Keratinocyte (primary cell): ENCODE measurements at regions not wholly inside any gene's neighbourhood (a gene's known extent, or its start where the extent isn't known, plus 50 kb on each side); places are given as distances from the start of the nearest gene placed in this dataset.

ENCODE experiments used
- EZH2 ChIP-seq: IDR thresholded peaks from one replicate; pipeline ENCODE4 v1.6.1; 2012; ENCODE audit warnings: inconsistent platforms, mild to moderate bottlenecking, low read length, moderate library complexity
- TF ChIP-seq, protein P1 (sequence below), 3 experiments: IDR thresholded peaks in 1 of 3; conservative IDR thresholded peaks in 1 of 3; optimal IDR thresholded peaks in 1 of 3; 2 replicates in 2 of 3; 3 replicates in 1 of 3; pipeline versions ENCODE3 to v1.5.1; 2011; ENCODE audit warnings: low read length in 3 of 3, mild to moderate bottlenecking in 3 of 3, moderate library complexity in 2 of 3, control low read depth in 1 of 3, inconsistent platforms in 1 of 3; ENCODE audit not compliant: insufficient read depth in 2 of 3; ENCODE audit errors: extremely low read depth in 1 of 3

DNA sequence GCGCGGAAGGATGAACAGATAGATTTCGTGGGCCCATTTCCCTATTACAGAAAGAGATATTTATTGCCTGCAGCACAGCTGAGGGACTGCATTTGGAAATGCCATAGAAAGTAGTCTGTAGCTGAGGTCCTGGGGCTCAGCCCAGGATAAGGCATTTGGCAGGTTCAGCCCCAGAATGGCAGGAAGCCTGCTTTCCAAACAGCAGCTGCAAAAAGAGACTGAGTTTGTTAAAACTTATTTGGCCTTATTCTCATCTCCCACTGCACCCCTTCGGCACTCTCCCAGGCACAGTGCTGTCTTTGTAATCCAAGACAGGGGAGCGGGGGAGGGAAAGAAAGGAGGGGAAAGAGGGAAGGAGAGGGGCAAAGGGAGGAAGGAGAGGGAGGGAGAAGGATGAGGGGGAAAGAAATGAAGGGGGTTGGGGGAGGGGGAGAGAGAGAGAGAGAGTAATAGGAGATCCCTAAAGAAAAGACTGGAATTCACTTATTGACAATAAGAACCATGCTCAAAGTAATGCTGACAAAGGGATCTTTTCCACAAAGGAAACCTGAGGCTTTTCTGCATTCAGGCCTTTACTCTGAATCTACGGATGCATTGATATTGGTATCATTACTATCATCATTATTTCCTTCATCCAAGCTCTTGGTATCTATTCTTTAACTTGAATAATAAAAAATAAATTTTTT is 94.0 kb upstream of the LRRN1 start:
- TF ChIP-seq, protein P1, sequence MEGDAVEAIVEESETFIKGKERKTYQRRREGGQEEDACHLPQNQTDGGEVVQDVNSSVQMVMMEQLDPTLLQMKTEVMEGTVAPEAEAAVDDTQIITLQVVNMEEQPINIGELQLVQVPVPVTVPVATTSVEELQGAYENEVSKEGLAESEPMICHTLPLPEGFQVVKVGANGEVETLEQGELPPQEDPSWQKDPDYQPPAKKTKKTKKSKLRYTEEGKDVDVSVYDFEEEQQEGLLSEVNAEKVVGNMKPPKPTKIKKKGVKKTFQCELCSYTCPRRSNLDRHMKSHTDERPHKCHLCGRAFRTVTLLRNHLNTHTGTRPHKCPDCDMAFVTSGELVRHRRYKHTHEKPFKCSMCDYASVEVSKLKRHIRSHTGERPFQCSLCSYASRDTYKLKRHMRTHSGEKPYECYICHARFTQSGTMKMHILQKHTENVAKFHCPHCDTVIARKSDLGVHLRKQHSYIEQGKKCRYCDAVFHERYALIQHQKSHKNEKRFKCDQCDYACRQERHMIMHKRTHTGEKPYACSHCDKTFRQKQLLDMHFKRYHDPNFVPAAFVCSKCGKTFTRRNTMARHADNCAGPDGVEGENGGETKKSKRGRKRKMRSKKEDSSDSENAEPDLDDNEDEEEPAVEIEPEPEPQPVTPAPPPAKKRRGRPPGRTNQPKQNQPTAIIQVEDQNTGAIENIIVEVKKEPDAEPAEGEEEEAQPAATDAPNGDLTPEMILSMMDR (optimal IDR thresholded peaks at IDR 0.05 in 1 of 3, IDR thresholded peaks at IDR 0.05 in 1 of 3, conservative IDR thresholded peaks at IDR 0.05 in 1 of 3; ENCODE audit: extremely low read depth in 1 of 3, insufficient read depth in 2 of 3, low read length in 3 of 3) = no peak
- no peak for TF ChIP-seq EZH2
